ENCODE measurements at regions not wholly inside any gene's neighbourhood (a gene's known extent, or its start where the extent isn't known, plus 50 kb on each side); places are given as distances from the start of the nearest gene placed in this dataset.
"Not testable (repeated sequence)": the region's sequence is repeated elsewhere in the genome, so short reads cannot be mapped to it uniquely, and the experiment has no call there.

GRCh38 chr3:107221856-107222255, 155.4 kb upstream of the CCDC54 start:
- Histone ChIP-seq H3K9me3 (no peaks in the 10 kb centered on the region), H3K27ac (no peak overlapping the region), H3K4me3 (no peak overlapping the region), H3K36me3 (no peaks in the 10 kb centered on the region), H3K4me1 (peaks cover 0 to 5% of the 10 kb centered on the region in 2 donors), H3K27me3 (no peaks in the 10 kb centered on the region)
- in situ Hi-C loops (cut with MboI; ENCODE audit: low sequenced_read_pairs in 4 of 4) (no loop called here), intact Hi-C loops (cut with DNase I; ENCODE audit: low total_unique reads) (no loop called here)
- no peak for DNase-seq
- ATAC-seq = no peak
- TF ChIP-seq POLR2A (IDR thresholded peaks at IDR 0.05) (no peak), CTCF (IDR thresholded peaks at IDR 0.05 in 4 of 5, conservative IDR thresholded peaks at IDR 0.05 in 1 of 5) (no peak)

GRCh38 chr3:107222907-107223306, 154.3 kb upstream of the CCDC54 start:
- Histone ChIP-seq H3K27me3 (no peaks in the 10 kb centered on the region), H3K36me3 (no peaks in the 10 kb centered on the region), H3K9me3 (no peaks in the 10 kb centered on the region), H3K4me1 (peaks cover 0 to 5% of the 10 kb centered on the region in 2 donors), H3K27ac (no peak overlapping the region), H3K4me3 (no peak overlapping the region)
- TF ChIP-seq POLR2A (IDR thresholded peaks at IDR 0.05) = no peak
- no peak for TF ChIP-seq CTCF (IDR thresholded peaks at IDR 0.05 in 4 of 5, conservative IDR thresholded peaks at IDR 0.05 in 1 of 5)
- DNase-seq = no peak
- intact Hi-C loops (cut with DNase I; ENCODE audit: low total_unique reads) = no loop called here
- in situ Hi-C loops (cut with MboI; ENCODE audit: low sequenced_read_pairs in 4 of 4) = no loop called here
- no peak for ATAC-seq

- no peaks in the 10 kb centered on the region for H3K9me3 ChIP-seq
Observed at GRCh38 chr3:107224026-107224596, 153.1 kb upstream of the CCDC54 start.

GRCh38 chr3:107227091-107227490, 150.1 kb upstream of the CCDC54 start:
- H3K9me3 ChIP-seq = no peaks in the 10 kb centered on the region
- TF ChIP-seq CTCF (IDR thresholded peaks at IDR 0.05 in 4 of 5, conservative IDR thresholded peaks at IDR 0.05 in 1 of 5) = no peak
- TF ChIP-seq POLR2A (IDR thresholded peaks at IDR 0.05) = no peak
- no peaks in the 10 kb centered on the region for H3K27me3 ChIP-seq
- ATAC-seq (no peak), DNase-seq (no peak)
- no peak overlapping the region for H3K27ac ChIP-seq
- no peak overlapping the region for H3K4me3 ChIP-seq
- no peaks in the 10 kb centered on the region for H3K36me3 ChIP-seq
- in situ Hi-C loops (cut with MboI; ENCODE audit: low sequenced_read_pairs in 4 of 4) (loop anchor here in 2 of 4 donors (25.0 kb wide), 3 partner anchors 435 to 710 kb away; no protein-coding TSS in a partner anchor), intact Hi-C loops (cut with DNase I; ENCODE audit: low total_unique reads) (no loop called here)
- peaks cover 0 to 5% of the 10 kb centered on the region in 2 donors for H3K4me1 ChIP-seq

More at GRCh38 chr3:107224026-107224596, 153.1 kb upstream of the CCDC54 start:
- TF ChIP-seq CTCF (IDR thresholded peaks at IDR 0.05 in 4 of 5, conservative IDR thresholded peaks at IDR 0.05 in 1 of 5) = no peak
- no peak for TF ChIP-seq POLR2A (IDR thresholded peaks at IDR 0.05)
- DNase-seq (no peak), ATAC-seq (no peak)
- peaks cover 0 to 5% of the 10 kb centered on the region in 2 donors for H3K4me1 ChIP-seq
- in situ Hi-C loops (cut with MboI; ENCODE audit: low sequenced_read_pairs in 4 of 4) (no loop called here), intact Hi-C loops (cut with DNase I; ENCODE audit: low total_unique reads) (no loop called here)
- H3K4me3 ChIP-seq = no peak overlapping the region
- no peaks in the 10 kb centered on the region for H3K36me3 ChIP-seq
- no peaks in the 10 kb centered on the region for H3K27me3 ChIP-seq
- H3K27ac ChIP-seq = no peak overlapping the region

- H3K27ac ChIP-seq, H3K4me1 ChIP-seq, ATAC-seq, H3K27me3 ChIP-seq, H3K9me3 ChIP-seq, DNase-seq, H3K36me3 ChIP-seq, H3K4me3 ChIP-seq: not testable (repeated sequence)
- intact Hi-C loops (cut with DNase I; ENCODE audit: low total_unique reads) (loop anchor here (2.0 to 10.0 kb wide), 3 partner anchors 39 to 611 kb away; no protein-coding TSS in a partner anchor), in situ Hi-C loops (cut with MboI; ENCODE audit: low sequenced_read_pairs in 4 of 4) (loop anchor here (10.0 to 25.0 kb wide), 8 partner anchors 191 to 703 kb away; partner anchors contain the start of gene BBX (in 1 of the 4))
Observed at GRCh38 chr3:107233877-107234276, 143.4 kb upstream of the CCDC54 start.
